ENCODE measurements at regions not wholly inside any gene's neighbourhood (a gene's known extent, or its start where the extent isn't known, plus 50 kb on each side); places are given as distances from the start of the nearest gene placed in this dataset.

- DNase-seq: no peak
These were observed 358.5 kb upstream of the RGMB start for GRCh38 chr5:98414938-98415337.

- no peak for DNase-seq
These were observed 357.8 kb upstream of the RGMB start for GRCh38 chr5:98415663-98416062.

GRCh38 chr5:98416541-98416940, 356.9 kb upstream of the RGMB start:
- no peak for DNase-seq

- no peak for DNase-seq
These were observed 353.6 kb upstream of the RGMB start for GRCh38 chr5:98419825-98420224.

GRCh38 chr5:98424681-98425450, 348.6 kb upstream of the RGMB start:
- no peak for DNase-seq

- DNase-seq: no peak
These were observed 347.8 kb upstream of the RGMB start for GRCh38 chr5:98425640-98426039.

GRCh38 chr5:98428806-98429205, 344.7 kb upstream of the RGMB start:
- no peak for DNase-seq

- no peak for DNase-seq
These were observed 341.1 kb upstream of the RGMB start for GRCh38 chr5:98432378-98432777.

GRCh38 chr5:98433022-98433421, 340.4 kb upstream of the RGMB start:
- no peak for DNase-seq

- no peak for DNase-seq
These were observed 339.8 kb upstream of the RGMB start for GRCh38 chr5:98433673-98434072.

- no peak for DNase-seq
These were observed 336.8 kb upstream of the RGMB start for GRCh38 chr5:98436667-98437066.

GRCh38 chr5:98442448-98442847, 331.0 kb upstream of the RGMB start:
- no peak for DNase-seq

GRCh38 chr5:98443881-98444280, 329.6 kb upstream of the RGMB start:
- no peak for DNase-seq

GRCh38 chr5:98453296-98453695, 320.2 kb upstream of the RGMB start:
- DNase-seq: no peak

- DNase-seq: no peak
These were observed 319.1 kb upstream of the RGMB start for GRCh38 chr5:98454407-98454806.

- no peak for DNase-seq
These were observed 318.6 kb upstream of the RGMB start for GRCh38 chr5:98454904-98455303.

GRCh38 chr5:98455665-98456064, 317.8 kb upstream of the RGMB start:
- no peak for DNase-seq

- DNase-seq: no peak
These were observed 315.5 kb upstream of the RGMB start for GRCh38 chr5:98458004-98458403.

- DNase-seq: no peak
These were observed 314.7 kb upstream of the RGMB start for GRCh38 chr5:98458726-98459125.

GRCh38 chr5:98460536-98460935, 312.9 kb upstream of the RGMB start:
- DNase-seq: no peak

GRCh38 chr5:98461485-98461884, 312.0 kb upstream of the RGMB start:
- DNase-seq: peak; percentile 3

- DNase-seq: no peak
These were observed 310.2 kb upstream of the RGMB start for GRCh38 chr5:98463222-98463621.

- DNase-seq: no peak
These were observed 309.8 kb upstream of the RGMB start for GRCh38 chr5:98463676-98464075.

GRCh38 chr5:98464737-98465330, 308.6 kb upstream of the RGMB start:
- no peak for DNase-seq

All from NCI-H2227 treated with DMSO at 0.1 percent for 48 hours (cell line).